ENCODE measurements at regions not wholly inside any gene's neighbourhood (a gene's known extent, or its start where the extent isn't known, plus 50 kb on each side); places are given as distances from the start of the nearest gene placed in this dataset.

DNA sequence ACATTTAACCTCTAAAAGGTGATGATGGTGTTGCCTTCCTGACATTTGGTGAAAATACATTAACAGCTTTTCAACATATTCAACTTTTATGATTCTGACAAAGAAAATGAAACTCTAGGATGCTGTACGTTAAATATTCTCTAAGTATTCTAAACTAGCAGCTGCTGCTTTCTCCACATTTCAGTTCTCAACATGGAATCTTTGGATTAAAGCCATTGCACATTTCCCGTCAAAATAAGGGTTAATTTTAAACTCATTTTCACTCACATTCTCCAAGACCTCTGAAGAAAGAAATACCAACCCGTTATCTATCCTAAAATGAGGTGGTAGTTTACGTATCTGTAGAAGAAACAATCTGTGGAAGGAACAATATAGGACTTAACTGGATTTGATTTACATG lies 655.7 kb upstream of the ARPP21 start:
- Histone ChIP-seq H3K27me3 (replicated peaks in 2 of 5; ENCODE audit: control insufficient read depth in 4 of 5, insufficient read depth in 5 of 5, low read length in 4 of 5) (no peaks in the 10 kb centered on the region), H3K9me3 (ENCODE audit: control extremely low read depth in 1 of 5, control insufficient read depth in 4 of 5, insufficient read depth in 2 of 5, low read depth in 1 of 5, low read length in 4 of 5) (no peaks in the 10 kb centered on the region), H3K4me1 (ENCODE audit: control extremely low read depth in 1 of 4, control insufficient read depth in 4 of 4, insufficient read depth in 4 of 4, low read length in 3 of 4) (no peaks in the 10 kb centered on the region), H3K4me3 (ENCODE audit: control insufficient read depth in 1 of 7, extremely low read depth in 1 of 7, insufficient read depth in 4 of 7, low read depth in 2 of 7, low read length in 6 of 7) (no peak overlapping the region), H3K27ac (ENCODE audit: insufficient read depth in 1 of 2, low read depth in 1 of 2, low read length in 2 of 2, poor library complexity in 1 of 2, severe bottlenecking in 2 of 2) (no peak overlapping the region), H3K36me3 (ENCODE audit: control insufficient read depth in 4 of 4, insufficient read depth in 4 of 4, low read length in 3 of 4) (no peaks in the 10 kb centered on the region)
- 90% methylated on average over 2 of the region's 4 CpGs for WGBS (ENCODE audit: insufficient coverage)
- CTCF ChIA-PET = no interaction called here
- no peak for DNase-seq
- POLR2A ChIA-PET = no interaction called here

DNA sequence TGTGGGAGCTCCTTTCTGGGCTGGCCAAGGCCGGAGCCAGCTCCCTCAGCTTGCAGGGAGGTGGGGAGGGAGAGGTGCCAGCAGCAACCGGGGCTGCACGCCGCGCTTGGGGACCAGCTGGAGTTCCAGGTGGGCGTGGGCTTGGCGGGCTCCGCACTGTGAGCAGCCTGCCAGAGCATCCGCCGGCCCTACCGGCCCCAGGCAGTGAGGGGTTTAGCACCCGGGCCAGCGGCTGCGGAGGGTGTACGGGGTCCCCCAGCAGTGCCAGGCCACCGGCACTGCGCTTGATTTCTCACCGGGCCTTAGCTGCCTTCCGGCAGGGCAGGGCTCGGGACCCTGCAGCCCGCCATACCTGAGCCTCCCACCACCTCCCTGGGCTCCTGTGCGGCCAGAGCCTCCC lies 651.0 kb upstream of the ARPP21 start:
- CTCF ChIA-PET = interaction anchor here (1.1 kb wide), 1 partner anchor 49 kb away, joined by 3 read pairs; no protein-coding TSS in a partner anchor
- WGBS (ENCODE audit: insufficient coverage) = 95% methylated on average over 17 of the region's 22 CpGs
- H3K4me3 ChIP-seq (ENCODE audit: control insufficient read depth in 1 of 7, extremely low read depth in 1 of 7, insufficient read depth in 4 of 7, low read depth in 2 of 7, low read length in 6 of 7) = no peak overlapping the region
- H3K36me3 ChIP-seq (ENCODE audit: control insufficient read depth in 4 of 4, insufficient read depth in 4 of 4, low read length in 3 of 4) = no peaks in the 10 kb centered on the region
- no peak for DNase-seq
- H3K27ac ChIP-seq (ENCODE audit: insufficient read depth in 1 of 2, low read depth in 1 of 2, low read length in 2 of 2, poor library complexity in 1 of 2, severe bottlenecking in 2 of 2) = no peak overlapping the region
- no peaks in the 10 kb centered on the region for H3K27me3 ChIP-seq (replicated peaks in 2 of 5; ENCODE audit: control insufficient read depth in 4 of 5, insufficient read depth in 5 of 5, low read length in 4 of 5)
- POLR2A ChIA-PET = no interaction called here
- H3K9me3 ChIP-seq (ENCODE audit: control extremely low read depth in 1 of 5, control insufficient read depth in 4 of 5, insufficient read depth in 2 of 5, low read depth in 1 of 5, low read length in 4 of 5) = no peaks in the 10 kb centered on the region
- H3K4me1 ChIP-seq (ENCODE audit: control extremely low read depth in 1 of 4, control insufficient read depth in 4 of 4, insufficient read depth in 4 of 4, low read length in 3 of 4) = no peaks in the 10 kb centered on the region

GRCh38 chr3:34995796-34996430 lies 643.4 kb upstream of the ARPP21 start:
- H3K36me3 ChIP-seq (ENCODE audit: control insufficient read depth in 4 of 4, insufficient read depth in 4 of 4, low read length in 3 of 4) = no peaks in the 10 kb centered on the region
- 67% methylated on average over 1 of the region's 2 CpGs for WGBS (ENCODE audit: insufficient coverage)
- no peaks in the 10 kb centered on the region for H3K9me3 ChIP-seq (ENCODE audit: control extremely low read depth in 1 of 5, control insufficient read depth in 4 of 5, insufficient read depth in 2 of 5, low read depth in 1 of 5, low read length in 4 of 5)
- H3K4me1 ChIP-seq (ENCODE audit: control extremely low read depth in 1 of 4, control insufficient read depth in 4 of 4, insufficient read depth in 4 of 4, low read length in 3 of 4) = no peaks in the 10 kb centered on the region
- no peak overlapping the region for H3K4me3 ChIP-seq (ENCODE audit: control insufficient read depth in 1 of 7, extremely low read depth in 1 of 7, insufficient read depth in 4 of 7, low read depth in 2 of 7, low read length in 6 of 7)
- no peak overlapping the region for H3K27ac ChIP-seq (ENCODE audit: insufficient read depth in 1 of 2, low read depth in 1 of 2, low read length in 2 of 2, poor library complexity in 1 of 2, severe bottlenecking in 2 of 2)
- H3K27me3 ChIP-seq (replicated peaks in 2 of 5; ENCODE audit: control insufficient read depth in 4 of 5, insufficient read depth in 5 of 5, low read length in 4 of 5) = no peaks in the 10 kb centered on the region
- ChIA-PET POLR2A (no interaction called here), CTCF (no interaction called here)
- no peak for DNase-seq

- Histone ChIP-seq H3K4me1 (ENCODE audit: control extremely low read depth in 1 of 4, control insufficient read depth in 4 of 4, insufficient read depth in 4 of 4, low read length in 3 of 4) (no peaks in the 10 kb centered on the region), H3K4me3 (ENCODE audit: control insufficient read depth in 1 of 7, extremely low read depth in 1 of 7, insufficient read depth in 4 of 7, low read depth in 2 of 7, low read length in 6 of 7) (no peak overlapping the region), H3K9me3 (ENCODE audit: control extremely low read depth in 1 of 5, control insufficient read depth in 4 of 5, insufficient read depth in 2 of 5, low read depth in 1 of 5, low read length in 4 of 5) (no peaks in the 10 kb centered on the region), H3K36me3 (ENCODE audit: control insufficient read depth in 4 of 4, insufficient read depth in 4 of 4, low read length in 3 of 4) (no peaks in the 10 kb centered on the region), H3K27me3 (replicated peaks in 2 of 5; ENCODE audit: control insufficient read depth in 4 of 5, insufficient read depth in 5 of 5, low read length in 4 of 5) (no peaks in the 10 kb centered on the region), H3K27ac (ENCODE audit: insufficient read depth in 1 of 2, low read depth in 1 of 2, low read length in 2 of 2, poor library complexity in 1 of 2, severe bottlenecking in 2 of 2) (no peak overlapping the region)
- DNase-seq = no peak
- POLR2A ChIA-PET = no interaction called here
- no CpG with 5 or more reads among the region's 2 CpGs for WGBS (ENCODE audit: insufficient coverage)
- CTCF ChIA-PET = no interaction called here
Measured at GRCh38 chr3:34998902-34999301, 640.4 kb upstream of the ARPP21 start.

DNA sequence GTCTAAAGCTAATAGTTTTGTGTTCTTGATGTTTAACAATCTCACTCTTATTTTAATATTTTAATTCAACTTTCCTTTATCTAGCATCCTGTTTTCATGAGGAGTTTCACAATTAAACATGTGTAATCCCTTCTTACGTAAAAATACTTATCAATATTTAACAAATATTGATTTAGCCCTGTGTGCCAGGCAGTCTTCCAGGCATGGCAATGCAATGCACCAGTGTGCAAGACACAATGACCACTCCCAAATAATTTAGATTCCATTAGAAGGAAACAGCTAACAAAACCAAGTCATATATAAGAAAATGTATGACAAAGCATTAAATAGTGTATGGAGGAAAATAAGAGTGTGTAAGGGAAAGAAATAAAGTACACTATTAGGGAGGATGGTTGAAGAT lies 627.1 kb upstream of the ARPP21 start:
- POLR2A ChIA-PET = no interaction called here
- no peak overlapping the region for H3K27ac ChIP-seq (ENCODE audit: insufficient read depth in 1 of 2, low read depth in 1 of 2, low read length in 2 of 2, poor library complexity in 1 of 2, severe bottlenecking in 2 of 2)
- CTCF ChIA-PET = no interaction called here

DNA sequence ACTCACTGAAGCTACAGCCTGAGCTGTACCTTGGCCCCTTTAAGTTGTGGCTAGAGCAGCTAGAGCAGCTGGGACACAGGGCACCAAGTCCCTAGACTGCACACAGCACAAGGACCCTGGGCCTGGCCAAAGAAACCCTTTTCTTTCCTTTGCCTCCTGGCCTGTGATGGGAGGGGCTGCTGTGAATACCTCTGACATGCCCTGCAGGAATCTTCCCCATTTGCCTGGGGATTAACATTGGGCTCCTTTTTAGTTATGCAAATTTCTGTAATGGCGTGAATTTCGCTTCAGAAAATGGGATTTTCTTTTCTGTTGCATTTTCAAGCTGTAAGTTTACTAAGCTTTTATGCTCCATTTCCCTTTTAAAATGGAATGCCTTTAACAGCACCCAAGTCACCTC lies 611.2 kb upstream of the ARPP21 start:
- Histone ChIP-seq H3K27me3 (replicated peaks in 2 of 5; ENCODE audit: control insufficient read depth in 4 of 5, insufficient read depth in 5 of 5, low read length in 4 of 5) (no peaks in the 10 kb centered on the region), H3K36me3 (ENCODE audit: control insufficient read depth in 4 of 4, insufficient read depth in 4 of 4, low read length in 3 of 4) (no peaks in the 10 kb centered on the region), H3K27ac (ENCODE audit: insufficient read depth in 1 of 2, low read depth in 1 of 2, low read length in 2 of 2, poor library complexity in 1 of 2, severe bottlenecking in 2 of 2) (no peak overlapping the region), H3K4me3 (ENCODE audit: control insufficient read depth in 1 of 7, extremely low read depth in 1 of 7, insufficient read depth in 4 of 7, low read depth in 2 of 7, low read length in 6 of 7) (no peak overlapping the region), H3K9me3 (ENCODE audit: control extremely low read depth in 1 of 5, control insufficient read depth in 4 of 5, insufficient read depth in 2 of 5, low read depth in 1 of 5, low read length in 4 of 5) (peaks cover 0 to 6% (median 0%) of the 10 kb centered on the region in 5 experiments), H3K4me1 (ENCODE audit: control extremely low read depth in 1 of 4, control insufficient read depth in 4 of 4, insufficient read depth in 4 of 4, low read length in 3 of 4) (no peaks in the 10 kb centered on the region)
- POLR2A ChIA-PET = no interaction called here
- CTCF ChIA-PET = no interaction called here
- no CpG with 5 or more reads among the region's 2 CpGs for WGBS (ENCODE audit: insufficient coverage)
- no peak for DNase-seq

More for the DNA sequence above, 627.1 kb upstream of the ARPP21 start:
- DNase-seq = no peak
- Histone ChIP-seq H3K4me1 (ENCODE audit: control extremely low read depth in 1 of 4, control insufficient read depth in 4 of 4, insufficient read depth in 4 of 4, low read length in 3 of 4) (no peaks in the 10 kb centered on the region), H3K4me3 (ENCODE audit: control insufficient read depth in 1 of 7, extremely low read depth in 1 of 7, insufficient read depth in 4 of 7, low read depth in 2 of 7, low read length in 6 of 7) (no peak overlapping the region), H3K9me3 (ENCODE audit: control extremely low read depth in 1 of 5, control insufficient read depth in 4 of 5, insufficient read depth in 2 of 5, low read depth in 1 of 5, low read length in 4 of 5) (no peaks in the 10 kb centered on the region), H3K27me3 (replicated peaks in 2 of 5; ENCODE audit: control insufficient read depth in 4 of 5, insufficient read depth in 5 of 5, low read length in 4 of 5) (no peaks in the 10 kb centered on the region), H3K36me3 (ENCODE audit: control insufficient read depth in 4 of 4, insufficient read depth in 4 of 4, low read length in 3 of 4) (no peaks in the 10 kb centered on the region)
- 100% methylated on average over 1 of the region's 1 CpG for WGBS (ENCODE audit: insufficient coverage)

DNA sequence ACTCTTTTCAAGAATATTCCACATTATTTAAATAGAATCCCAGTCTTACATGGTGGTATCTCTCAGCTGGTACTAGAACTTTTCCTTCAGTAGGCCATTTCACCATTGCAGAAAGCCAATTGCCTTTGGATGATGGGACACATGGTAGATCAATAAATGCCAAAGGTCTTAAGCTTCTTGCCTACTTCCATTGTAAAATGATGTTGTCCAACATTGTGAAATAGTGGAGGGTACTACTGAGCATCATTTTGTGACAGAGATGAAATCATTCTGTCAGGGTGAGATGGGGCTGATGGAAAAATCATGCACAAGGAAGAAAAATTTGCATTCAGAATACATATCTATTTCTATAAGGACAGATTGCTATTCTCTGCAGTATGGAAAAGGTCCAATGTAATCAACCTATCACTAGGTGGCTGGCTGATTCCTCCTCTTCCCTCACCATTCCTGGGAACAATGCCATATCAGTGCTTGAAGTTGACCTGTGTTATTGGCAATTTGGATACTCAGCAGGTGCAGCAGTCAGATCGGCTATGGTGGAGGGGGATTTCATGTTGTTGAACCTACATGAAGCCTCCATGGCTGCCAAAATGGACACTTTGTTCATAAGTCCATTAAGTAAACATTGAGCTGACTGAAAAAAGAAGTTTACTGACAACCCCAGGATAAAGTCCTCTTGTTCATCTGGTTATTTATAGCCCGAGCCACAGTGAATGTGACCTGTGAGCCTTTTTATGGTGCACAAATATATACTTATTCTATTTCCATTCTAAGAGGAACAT lies 596.9 kb upstream of the ARPP21 start:
- POLR2A ChIA-PET = no interaction called here
- CTCF ChIA-PET = interaction anchor here (0.6 kb wide), 1 partner anchor 315 kb away, joined by 3 read pairs; no protein-coding TSS in a partner anchor
- DNase-seq = no peak

More for the DNA sequence above, 596.9 kb upstream of the ARPP21 start:
- Histone ChIP-seq H3K27me3 (replicated peaks in 2 of 5; ENCODE audit: control insufficient read depth in 4 of 5, insufficient read depth in 5 of 5, low read length in 4 of 5) (no peaks in the 10 kb centered on the region), H3K4me1 (ENCODE audit: control extremely low read depth in 1 of 4, control insufficient read depth in 4 of 4, insufficient read depth in 4 of 4, low read length in 3 of 4) (no peaks in the 10 kb centered on the region), H3K9me3 (ENCODE audit: control extremely low read depth in 1 of 5, control insufficient read depth in 4 of 5, insufficient read depth in 2 of 5, low read depth in 1 of 5, low read length in 4 of 5) (no peaks in the 10 kb centered on the region), H3K36me3 (ENCODE audit: control insufficient read depth in 4 of 4, insufficient read depth in 4 of 4, low read length in 3 of 4) (no peaks in the 10 kb centered on the region), H3K27ac (ENCODE audit: insufficient read depth in 1 of 2, low read depth in 1 of 2, low read length in 2 of 2, poor library complexity in 1 of 2, severe bottlenecking in 2 of 2) (no peak overlapping the region), H3K4me3 (ENCODE audit: control insufficient read depth in 1 of 7, extremely low read depth in 1 of 7, insufficient read depth in 4 of 7, low read depth in 2 of 7, low read length in 6 of 7) (no peak overlapping the region)
- WGBS (ENCODE audit: insufficient coverage) = 81% methylated on average over 2 of the region's 2 CpGs
